MG63 (cell line): ENCODE measurements at regions not wholly inside any gene's neighbourhood (a gene's known extent, or its start where the extent isn't known, plus 50 kb on each side); places are given as distances from the start of the nearest gene placed in this dataset.

Source experiments
- DNase-seq: peaks from one replicate; pipeline ENCODE4 v3.0.0-alpha.2; 2020
- H3K27me3 ChIP-seq: fragments of 250-450 bp; sonication (Bioruptor Pico); 2 replicates; pipeline ENCODE4 v1.5.1; 2020; ENCODE audit warnings: mild to moderate bottlenecking, moderate library complexity
- H3K36me3 ChIP-seq: fragments of 250-450 bp; sonication (Bioruptor Pico); 2 replicates; pipeline ENCODE4 v1.5.1; 2020; ENCODE audit warnings: mild to moderate bottlenecking, moderate library complexity
- H3K4me3 ChIP-seq: fragments of 250-450 bp; sonication (Bioruptor Pico); 2 replicates; pipeline ENCODE4 v1.5.1; 2020; ENCODE audit warnings: mild to moderate bottlenecking, moderate library complexity
- H3K9me3 ChIP-seq: fragments of 250-450 bp; sonication (Bioruptor Pico); 2 replicates; pipeline ENCODE4 v1.5.1; 2020; ENCODE audit warnings: mild to moderate bottlenecking, moderate library complexity

DNA sequence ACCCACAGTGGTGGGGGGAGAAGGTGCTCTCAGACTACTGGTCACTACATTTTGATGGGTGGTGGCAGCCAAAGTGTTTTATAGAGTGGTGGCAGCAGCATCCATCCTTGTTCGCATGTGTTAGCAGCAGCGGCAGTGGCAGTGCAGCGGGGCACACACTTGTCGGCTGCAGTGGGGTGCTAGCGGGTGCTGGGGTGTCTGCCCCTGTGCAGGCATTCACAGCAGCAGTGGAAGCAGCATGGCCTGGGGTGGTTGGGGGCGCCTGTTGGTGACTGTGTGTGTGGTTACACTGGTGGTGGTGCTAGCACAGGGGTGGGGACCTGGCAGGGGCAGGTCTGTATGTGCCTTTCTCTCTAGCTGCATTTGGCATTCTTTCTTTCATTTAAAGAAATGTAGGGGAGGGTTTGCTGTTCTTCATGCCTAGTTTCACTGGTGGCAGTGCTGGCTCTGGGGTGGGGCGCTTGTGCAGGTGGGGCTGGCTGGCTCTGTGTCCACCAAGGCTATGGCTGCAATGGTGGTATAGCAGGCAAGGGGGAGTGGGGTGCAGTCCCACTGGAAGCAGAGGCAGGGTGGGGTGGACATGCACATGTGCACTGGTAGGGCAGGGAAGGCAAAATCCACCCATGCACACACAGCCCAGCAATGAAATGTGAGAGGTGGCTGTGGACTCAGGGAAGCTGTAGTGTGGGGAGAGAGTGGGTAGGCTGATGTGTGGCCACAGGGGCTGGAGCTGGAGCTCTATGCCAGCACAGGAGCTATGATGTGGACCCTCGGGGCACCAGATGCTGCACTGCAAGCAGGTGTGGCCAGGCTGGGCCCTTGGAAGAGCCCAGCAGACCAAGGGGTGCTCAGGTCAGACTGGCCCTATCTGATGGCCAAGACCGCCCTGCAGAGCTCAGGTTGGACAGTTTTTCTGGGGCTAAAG, 173.3 kb downstream of the PRDM13 start:
- H3K36me3 ChIP-seq, result no peaks in the 10 kb centered on the region
- no peaks in the 10 kb centered on the region for H3K9me3 ChIP-seq
- no peak for DNase-seq
- no peak overlapping the region for H3K4me3 ChIP-seq
- peaks cover 3% of the 10 kb centered on the region for H3K27me3 ChIP-seq

DNA sequence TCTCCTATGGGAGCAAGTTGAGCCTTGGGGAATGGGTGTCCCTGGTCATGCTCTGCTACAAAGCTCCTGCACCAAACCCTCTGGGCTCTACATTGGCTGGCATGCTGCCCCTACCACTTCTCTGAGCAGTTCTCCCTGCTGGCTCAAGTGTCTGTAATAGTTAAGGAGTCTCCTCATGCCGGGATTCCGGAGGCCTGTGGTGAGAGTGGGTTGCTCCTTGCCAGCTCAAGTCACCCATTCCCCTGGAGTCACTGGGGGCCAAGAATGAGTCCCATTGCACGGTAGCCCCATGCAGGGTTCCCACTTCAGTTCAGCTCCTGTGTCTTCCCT, 173.9 kb downstream of the PRDM13 start:
- Histone ChIP-seq H3K27me3 (peaks cover 3% of the 10 kb centered on the region; the same call in 1 of the 2 replicates), H3K36me3 (no peaks in the 10 kb centered on the region), H3K4me3 (no peak overlapping the region), H3K9me3 (no peaks in the 10 kb centered on the region)
- no peak for DNase-seq

DNA sequence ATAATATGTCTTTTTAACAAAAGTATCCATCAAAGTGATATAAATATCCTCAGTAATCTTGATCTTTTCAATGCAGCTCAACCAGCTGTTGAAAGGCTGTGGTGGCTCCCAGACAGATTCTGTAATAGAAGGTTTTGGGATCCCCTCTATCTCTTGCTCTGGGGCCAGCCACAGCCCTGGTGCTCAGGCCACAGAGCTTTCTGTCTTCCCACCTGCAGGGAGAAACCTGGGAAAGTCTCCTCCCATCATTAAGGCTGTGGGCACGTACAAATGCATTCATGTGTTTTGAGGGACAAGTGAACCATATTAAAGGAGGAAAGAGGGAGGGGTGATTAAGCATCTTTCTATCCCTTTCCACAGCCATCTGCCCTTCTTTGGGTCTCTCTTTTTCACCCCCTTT, 183.1 kb downstream of the PRDM13 start:
- Histone ChIP-seq H3K36me3 (no peaks in the 10 kb centered on the region), H3K4me3 (no peak overlapping the region), H3K9me3 (no peaks in the 10 kb centered on the region), H3K27me3 (peaks cover 2% of the 10 kb centered on the region; the same call in 1 of the 2 replicates)
- DNase-seq, result no peak

DNA sequence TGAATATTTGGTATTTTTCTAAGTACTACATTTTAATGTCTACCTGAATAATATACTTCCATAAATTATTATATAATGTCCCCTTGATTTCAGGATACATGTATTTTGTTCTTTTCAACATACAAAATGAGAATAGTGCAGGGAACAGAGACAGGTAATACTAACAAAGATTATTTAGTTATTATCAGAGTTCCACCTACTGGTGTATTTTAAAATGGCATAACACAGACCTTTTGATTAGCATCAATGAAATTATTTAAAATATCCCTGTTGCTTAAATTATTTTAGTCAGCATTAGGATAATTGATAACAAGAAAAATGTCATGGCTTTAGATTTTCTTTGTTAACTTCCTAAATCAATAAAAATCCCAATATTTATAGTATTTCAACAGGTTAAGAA, 184.0 kb downstream of the PRDM13 start:
- peaks cover 2% of the 10 kb centered on the region; the same call in 1 of the 2 replicates for H3K27me3 ChIP-seq
- no peaks in the 10 kb centered on the region for H3K36me3 ChIP-seq
- H3K9me3 ChIP-seq, result no peaks in the 10 kb centered on the region
- no peak for DNase-seq
- H3K4me3 ChIP-seq, result no peak overlapping the region

DNA sequence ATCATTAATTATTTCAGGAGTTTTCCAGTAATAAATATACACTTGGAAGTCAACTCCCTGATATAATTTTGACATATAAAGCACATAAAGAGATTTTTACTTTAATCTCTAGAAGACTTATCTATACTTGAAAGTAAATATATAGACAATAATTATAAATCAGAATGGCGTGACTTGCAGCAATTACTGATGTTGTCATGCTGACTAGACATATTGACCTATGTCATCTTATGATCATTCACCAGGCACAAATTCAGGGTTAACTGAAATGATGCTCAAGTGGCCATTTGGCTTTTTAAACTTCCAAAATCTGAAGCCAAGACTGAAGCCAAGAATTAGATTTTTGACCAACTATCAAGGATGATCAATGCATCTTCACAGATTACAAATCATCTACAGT, 192.2 kb downstream of the MCHR2 start:
- DNase-seq, result no peak
- Histone ChIP-seq H3K36me3 (no peaks in the 10 kb centered on the region), H3K9me3 (no peaks in the 10 kb centered on the region), H3K4me3 (no peak overlapping the region), H3K27me3 (peaks cover 5% of the 10 kb centered on the region; the same call in 1 of the 2 replicates)

DNA sequence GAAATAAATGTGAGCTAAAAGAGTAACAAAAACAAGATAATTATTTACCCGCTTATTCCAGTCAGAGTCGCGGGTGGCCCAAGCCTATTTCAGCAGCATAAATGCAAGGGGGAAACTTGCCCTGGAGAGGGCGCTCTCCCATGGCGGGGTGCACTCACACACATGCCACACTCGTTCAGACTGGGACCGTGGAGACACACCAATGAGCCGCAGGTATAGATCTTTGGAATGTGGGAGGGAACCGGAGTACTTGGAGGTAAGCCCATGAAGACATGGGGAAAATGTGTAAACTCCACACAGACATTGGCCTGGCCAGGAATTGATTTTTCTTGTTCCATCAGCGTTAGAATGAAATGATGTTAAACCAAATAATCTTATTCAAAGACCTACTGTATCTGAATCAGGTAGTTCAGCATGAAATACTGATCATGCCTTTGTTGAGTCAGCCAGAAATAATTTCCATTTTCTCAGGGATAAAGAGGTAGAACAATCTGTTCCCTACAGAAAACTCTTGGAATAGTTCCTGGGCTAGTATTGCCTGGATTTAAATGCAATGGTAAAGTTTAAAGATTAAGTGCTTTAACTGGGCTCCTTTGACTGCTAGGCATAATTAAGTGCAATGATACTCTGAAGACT, 191.5 kb downstream of the MCHR2 start:
- H3K4me3 ChIP-seq, result no peak overlapping the region
- H3K9me3 ChIP-seq, result no peaks in the 10 kb centered on the region
- no peak for DNase-seq
- H3K27me3 ChIP-seq, result peaks cover 5% of the 10 kb centered on the region; the same call in 1 of the 2 replicates
- no peaks in the 10 kb centered on the region for H3K36me3 ChIP-seq

DNA sequence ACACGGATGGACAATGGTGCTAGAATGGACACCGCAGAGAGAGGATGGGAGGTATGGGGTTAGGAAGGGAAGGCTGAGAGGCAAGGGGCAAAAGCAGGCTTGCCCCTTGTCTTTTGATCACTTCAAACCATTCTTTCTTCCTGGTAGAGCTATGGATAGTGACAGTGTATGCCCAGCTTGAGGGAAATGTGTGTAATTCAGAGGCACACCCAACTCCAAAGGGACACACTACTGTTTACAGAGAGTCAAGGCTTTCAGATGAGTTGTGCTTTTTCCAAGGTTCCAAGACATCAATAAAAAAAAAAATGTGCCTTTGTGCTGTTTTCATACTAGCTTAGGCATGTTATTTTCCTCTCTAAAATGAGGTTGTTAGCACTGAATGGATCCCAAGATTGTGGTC, 185.0 kb downstream of the MCHR2 start:
- Histone ChIP-seq H3K4me3 (no peak overlapping the region), H3K9me3 (no peaks in the 10 kb centered on the region), H3K27me3 (peaks cover 5% of the 10 kb centered on the region; the same call in 1 of the 2 replicates), H3K36me3 (no peaks in the 10 kb centered on the region)
- DNase-seq, result no peak

DNA sequence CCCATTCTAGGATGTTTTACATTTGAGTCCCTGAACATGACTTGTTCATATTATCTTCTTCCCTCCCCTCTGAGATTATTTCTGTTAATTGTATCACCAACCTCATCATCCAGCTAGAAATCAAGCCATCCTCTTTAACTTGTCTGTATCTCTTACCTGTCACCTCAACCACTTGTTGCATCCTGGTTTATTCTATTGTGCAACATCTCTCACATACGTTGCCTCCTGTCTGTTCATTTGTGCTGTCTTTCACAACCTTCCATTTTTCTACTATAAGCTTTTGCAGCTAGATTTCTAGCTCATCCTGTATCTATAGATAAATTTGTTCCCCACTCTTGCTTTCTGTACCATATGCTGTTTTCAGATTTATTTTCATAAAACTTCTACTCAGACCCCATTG, 183.7 kb downstream of the MCHR2 start:
- no peaks in the 10 kb centered on the region for H3K9me3 ChIP-seq
- peaks cover 4% of the 10 kb centered on the region; the same call in 1 of the 2 replicates for H3K27me3 ChIP-seq
- no peak for DNase-seq
- H3K4me3 ChIP-seq, result no peak overlapping the region
- H3K36me3 ChIP-seq, result no peaks in the 10 kb centered on the region

DNA sequence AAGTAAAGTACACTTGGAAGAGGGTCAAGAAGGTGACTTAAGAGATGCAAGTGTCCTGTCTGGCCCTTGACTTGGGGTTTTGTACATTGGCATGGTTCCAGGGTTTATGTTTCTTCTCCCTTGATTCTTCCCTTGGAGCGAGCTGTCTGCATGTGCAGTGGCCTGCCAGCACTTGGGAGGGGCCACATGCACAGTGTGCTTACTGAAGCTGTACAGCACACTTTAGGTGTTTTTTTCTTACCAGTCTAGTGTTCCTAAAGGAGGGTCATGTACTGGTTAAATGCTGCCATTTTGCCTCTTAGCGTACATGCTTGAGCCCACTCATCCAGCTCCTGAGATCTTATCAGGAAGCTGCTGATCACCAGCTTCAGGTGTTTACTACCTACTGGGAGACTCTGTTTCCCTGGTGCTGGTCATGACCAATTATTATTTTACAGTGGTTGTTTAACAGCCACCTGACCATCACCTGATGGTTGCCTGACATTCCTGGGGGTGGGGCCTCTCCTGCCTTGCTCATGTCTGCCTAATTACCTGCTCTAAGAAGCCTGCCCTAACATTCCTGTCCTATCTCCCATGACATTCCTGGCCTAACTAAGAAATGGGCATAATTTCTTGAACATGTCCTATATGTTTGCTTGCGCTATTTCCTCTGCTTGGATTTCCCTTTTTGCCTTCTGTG, 182.9 kb downstream of the MCHR2 start:
- no peaks in the 10 kb centered on the region for H3K36me3 ChIP-seq
- no peak for DNase-seq
- no peaks in the 10 kb centered on the region for H3K9me3 ChIP-seq
- H3K27me3 ChIP-seq, result peaks cover 3% of the 10 kb centered on the region; the same call in 1 of the 2 replicates
- H3K4me3 ChIP-seq, result no peak overlapping the region

DNA sequence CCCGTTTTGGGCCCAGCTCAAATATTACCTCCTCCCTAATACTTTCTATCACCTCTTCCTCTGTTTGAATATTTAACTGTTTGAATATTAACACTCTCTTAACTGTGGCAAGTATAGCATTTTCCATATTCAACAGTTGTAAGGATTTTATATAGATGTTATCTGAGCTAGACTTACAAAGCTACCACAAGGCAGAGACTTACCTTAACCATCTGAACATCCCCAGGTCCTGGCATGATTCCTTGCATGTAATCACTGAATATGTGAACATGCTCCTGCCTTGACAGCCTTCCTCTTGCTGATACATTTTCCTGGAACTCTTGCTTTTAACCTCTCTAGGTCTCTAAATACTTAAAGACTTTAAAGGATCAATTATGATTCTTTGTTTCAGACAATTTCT, 182.4 kb downstream of the MCHR2 start:
- Histone ChIP-seq H3K4me3 (no peak overlapping the region), H3K9me3 (no peaks in the 10 kb centered on the region), H3K36me3 (no peaks in the 10 kb centered on the region), H3K27me3 (no peaks in the 10 kb centered on the region)
- DNase-seq, result no peak

DNA sequence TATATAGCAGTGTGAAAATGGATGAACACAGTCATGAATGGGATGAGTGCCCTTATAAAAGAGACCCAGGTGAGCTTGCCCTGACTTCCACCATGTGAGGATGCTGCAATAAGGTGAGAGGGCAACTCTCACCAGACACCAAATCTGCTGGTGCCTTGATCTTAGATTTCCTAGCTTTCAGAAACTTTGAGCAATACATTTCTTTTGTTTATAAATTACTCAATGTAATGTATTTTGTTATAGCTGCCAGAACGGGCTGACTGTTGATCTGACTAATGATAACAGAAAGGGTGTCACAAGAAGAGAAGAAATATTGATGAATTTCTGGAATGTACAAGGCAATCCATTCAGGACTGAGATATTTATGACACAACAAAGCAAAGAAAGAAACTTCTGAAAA, 180.5 kb downstream of the MCHR2 start:
- H3K36me3 ChIP-seq, result no peaks in the 10 kb centered on the region
- H3K4me3 ChIP-seq, result no peak overlapping the region
- H3K9me3 ChIP-seq, result no peaks in the 10 kb centered on the region
- H3K27me3 ChIP-seq, result no peaks in the 10 kb centered on the region
- no peak for DNase-seq

DNA sequence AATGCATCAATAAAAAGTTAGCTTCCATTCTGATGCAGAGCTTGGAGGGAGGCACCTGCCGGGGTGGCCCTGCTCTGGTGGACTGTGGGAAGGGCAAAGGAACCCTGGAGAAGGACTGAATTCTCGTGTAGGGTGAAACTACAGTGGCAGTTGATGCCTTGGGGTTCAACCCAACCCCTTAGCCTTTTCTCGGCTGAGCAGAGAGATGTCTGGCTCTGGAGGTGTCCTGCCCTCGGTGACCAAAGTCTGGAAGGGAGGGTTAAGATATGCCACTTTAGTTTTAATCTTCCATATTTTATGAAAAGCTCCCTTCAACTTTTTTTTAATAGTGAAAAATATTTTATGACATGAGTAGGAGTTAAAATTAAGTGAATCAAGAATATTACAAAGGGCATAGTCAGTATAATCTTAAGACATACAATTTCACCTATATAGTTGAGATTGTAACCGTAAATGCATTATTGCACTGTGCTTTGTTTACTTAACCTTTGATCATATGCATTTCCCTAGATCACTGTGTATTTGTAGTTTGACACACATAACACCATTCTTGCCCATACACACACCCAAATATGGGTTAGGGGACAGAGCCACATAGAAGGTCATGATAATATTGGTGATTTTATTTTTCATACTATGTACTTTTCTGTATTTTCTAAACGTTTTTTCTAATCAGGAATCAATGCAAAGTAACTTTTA, 179.6 kb downstream of the MCHR2 start:
- DNase-seq, result no peak
- H3K9me3 ChIP-seq, result no peaks in the 10 kb centered on the region
- no peaks in the 10 kb centered on the region for H3K36me3 ChIP-seq
- no peaks in the 10 kb centered on the region for H3K27me3 ChIP-seq
- H3K4me3 ChIP-seq, result no peak overlapping the region

DNA sequence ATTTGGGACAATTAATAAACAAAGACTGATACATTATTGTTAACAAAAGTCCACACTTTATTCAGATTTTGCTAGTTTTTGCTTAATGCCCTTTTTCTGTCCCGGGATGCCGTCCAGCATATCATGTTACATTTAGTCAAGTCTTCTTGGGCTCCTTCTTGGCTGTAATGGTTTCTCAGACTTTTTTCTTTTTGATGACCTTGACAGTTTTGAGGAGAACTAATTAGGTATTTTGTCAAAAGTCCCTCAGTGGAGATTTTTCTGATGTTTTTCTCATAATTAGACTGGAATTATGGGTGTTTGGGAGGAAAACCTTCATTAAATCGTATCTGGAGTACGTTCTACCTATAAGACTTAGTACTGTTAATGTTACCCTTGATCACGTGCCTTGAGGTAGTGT, 177.2 kb downstream of the MCHR2 start:
- H3K9me3 ChIP-seq, result no peaks in the 10 kb centered on the region
- no peak for DNase-seq
- H3K4me3 ChIP-seq, result no peak overlapping the region
- no peaks in the 10 kb centered on the region for H3K27me3 ChIP-seq
- no peaks in the 10 kb centered on the region for H3K36me3 ChIP-seq

DNA sequence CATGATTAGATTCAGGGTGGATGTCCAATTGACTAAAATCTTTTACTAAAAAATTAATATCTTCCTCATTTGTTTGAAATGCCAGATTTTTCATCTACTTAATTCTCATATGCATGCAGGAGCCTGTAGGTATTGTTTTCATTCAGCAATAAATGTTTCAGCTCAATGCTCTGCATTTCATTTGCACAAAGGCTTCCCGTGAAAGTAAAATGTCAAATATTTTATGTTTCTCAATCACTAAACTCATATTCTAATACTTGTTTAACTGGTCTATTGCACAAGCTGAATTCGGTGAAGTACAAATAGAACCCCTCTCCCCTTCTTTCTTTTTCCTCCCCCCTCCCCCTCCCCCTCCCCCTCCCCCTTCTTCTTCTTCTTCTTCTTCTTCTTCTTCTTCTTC, 175.9 kb downstream of the MCHR2 start:
- H3K4me3 ChIP-seq, result no peak overlapping the region
- DNase-seq, result no peak
- no peaks in the 10 kb centered on the region for H3K36me3 ChIP-seq
- no peaks in the 10 kb centered on the region for H3K27me3 ChIP-seq
- H3K9me3 ChIP-seq, result no peaks in the 10 kb centered on the region

DNA sequence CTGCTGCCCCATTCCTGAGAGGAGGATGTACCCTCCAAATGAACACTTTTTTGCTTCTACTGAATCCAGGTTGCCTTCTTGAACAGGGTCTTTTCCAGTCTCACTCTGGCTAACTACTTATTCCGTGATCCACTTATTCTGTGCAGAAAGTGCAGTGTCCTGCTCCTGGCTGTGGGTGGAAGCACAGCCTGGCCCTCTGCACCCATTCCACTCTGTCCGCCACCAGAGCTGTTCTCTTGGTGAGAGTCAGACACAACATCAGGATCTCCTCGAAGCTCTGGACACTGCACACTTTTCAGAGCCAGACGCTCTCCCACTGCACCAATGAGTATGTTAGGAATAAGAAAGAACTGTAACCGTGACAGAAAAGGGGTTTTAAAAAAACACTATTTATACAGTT, 174.2 kb downstream of the MCHR2 start:
- H3K36me3 ChIP-seq, result no peaks in the 10 kb centered on the region

DNA sequence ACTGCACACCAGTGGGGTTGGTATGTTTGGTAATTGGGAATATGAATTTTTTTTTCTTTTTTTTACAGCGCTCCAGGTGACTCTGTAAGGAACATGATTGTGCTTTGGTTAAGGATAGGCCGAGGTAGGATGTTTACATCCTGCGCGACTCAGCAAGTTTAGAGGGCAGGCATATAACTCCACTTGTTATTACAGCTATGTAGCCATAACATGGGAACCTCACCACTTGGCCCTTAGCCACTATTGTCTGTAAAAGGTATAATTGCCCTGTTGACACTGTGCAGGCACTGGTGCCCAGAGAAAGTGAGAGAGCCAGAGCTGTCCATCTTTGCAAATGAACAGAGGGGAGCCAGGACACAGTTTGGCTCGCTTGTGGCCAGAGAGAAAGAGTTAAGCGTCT, 172.9 kb downstream of the MCHR2 start:
- Histone ChIP-seq H3K4me3 (no peak overlapping the region), H3K36me3 (no peaks in the 10 kb centered on the region), H3K9me3 (no peaks in the 10 kb centered on the region), H3K27me3 (no peaks in the 10 kb centered on the region)
- no peak for DNase-seq

More for the DNA sequence above, 174.2 kb downstream of the MCHR2 start:
- no peaks in the 10 kb centered on the region for H3K9me3 ChIP-seq
- H3K4me3 ChIP-seq, result no peak overlapping the region
- DNase-seq, result no peak
- H3K27me3 ChIP-seq, result no peaks in the 10 kb centered on the region
